Fibroblast of lung (primary cell): ENCODE measurements at regions not wholly inside any gene's neighbourhood (a gene's known extent, or its start where the extent isn't known, plus 50 kb on each side); places are given as distances from the start of the nearest gene placed in this dataset.

Experiments used
- CTCF ChIP-seq, 2 donors: IDR thresholded peaks in 1 of 2; conservative IDR thresholded peaks in 1 of 2; 1 replicate in 1 of 2; 2 replicates in 1 of 2; pipeline ENCODE4 v1.5.1; 2011 to 2012; ENCODE audit warnings: low read length in 2 of 2, control low read depth in 1 of 2, inconsistent platforms in 1 of 2, low read depth in 1 of 2, mild to moderate bottlenecking in 1 of 2
- EZH2 ChIP-seq: IDR thresholded peaks from 2 replicates; pipeline ENCODE4 v1.5.1; 2012; ENCODE audit warnings: low read length, control low read depth, mild to moderate bottlenecking; ENCODE audit errors: missing control alignments

GRCh38 chr10:131762789-131763696 lies 137.8 kb upstream of the PPP2R2D start:
- TF ChIP-seq CTCF (conservative IDR thresholded peaks at IDR 0.05 in 1 of 2, IDR thresholded peaks at IDR 0.05 in 1 of 2; ENCODE audit: low read depth in 1 of 2, low read length in 2 of 2): no peak
- TF ChIP-seq EZH2: no peak
